ENCODE measurements at regions not wholly inside any gene's neighbourhood (a gene's known extent, or its start where the extent isn't known, plus 50 kb on each side); places are given as distances from the start of the nearest gene placed in this dataset.

- Mint-ChIP-seq H3K36me3 (ENCODE audit: low read depth) (peaks cover 4% of the 10 kb centered on the region), H3K27me3 (ENCODE audit: low read depth) (no peaks in the 10 kb centered on the region), H3K4me3 (no peak overlapping the region), H3K9me3 (peaks cover 21% of the 10 kb centered on the region), H3K27ac (peak overlapping the region; percentile 78), H3K4me1 (ENCODE audit: low read depth) (peaks cover 16% of the 10 kb centered on the region)
- DNase-seq: no peak
- CTCF ChIA-PET: interaction anchor here (0.6 kb wide), 3 partner anchors 53 to 726 kb away, joined by 3 read pairs; no protein-coding TSS in a partner anchor
- intact Hi-C loops (cut with micrococcal nuclease): loop anchor here (2.0 kb wide), 2 partner anchors 221 to 389 kb away; no protein-coding TSS in a partner anchor
These were observed 527.6 kb upstream of the ID2 start for GRCh38 chr2:8154270-8154669.

GRCh38 chr2:8154936-8155335 is 526.9 kb upstream of the ID2 start:
- peaks cover 16% of the 10 kb centered on the region for H3K4me1 Mint-ChIP-seq (ENCODE audit: low read depth)
- peak; percentile 68 for DNase-seq
- peak overlapping the region; percentile 78 for H3K27ac Mint-ChIP-seq
- intact Hi-C loops (cut with micrococcal nuclease): loop anchor here (1.0 to 2.0 kb wide), 11 partner anchors 64 to 588 kb away; no protein-coding TSS in a partner anchor
- CTCF ChIA-PET: interaction anchor here (0.5 to 0.6 kb wide), 3 partner anchors 52 to 254 kb away, joined by 3 read pairs; no protein-coding TSS in a partner anchor
- H3K4me3 Mint-ChIP-seq: no peak overlapping the region
- H3K9me3 Mint-ChIP-seq: peaks cover 21% of the 10 kb centered on the region
- H3K36me3 Mint-ChIP-seq (ENCODE audit: low read depth): peaks cover 4% of the 10 kb centered on the region
- H3K27me3 Mint-ChIP-seq (ENCODE audit: low read depth): no peaks in the 10 kb centered on the region

- peaks cover 4% of the 10 kb centered on the region for H3K36me3 Mint-ChIP-seq (ENCODE audit: low read depth)
- H3K27me3 Mint-ChIP-seq (ENCODE audit: low read depth): no peaks in the 10 kb centered on the region
- H3K9me3 Mint-ChIP-seq: peaks cover 21% of the 10 kb centered on the region
- no peak overlapping the region for H3K4me3 Mint-ChIP-seq
- no peak for DNase-seq
- H3K27ac Mint-ChIP-seq: no peak overlapping the region
- H3K4me1 Mint-ChIP-seq (ENCODE audit: low read depth): peaks cover 16% of the 10 kb centered on the region
- CTCF ChIA-PET: no interaction called here
- intact Hi-C loops (cut with micrococcal nuclease): no loop called here
These were observed 524.0 kb upstream of the ID2 start for GRCh38 chr2:8157621-8158430.

- DNase-seq: no peak
- no peak overlapping the region for H3K27ac Mint-ChIP-seq
- H3K4me3 Mint-ChIP-seq: no peak overlapping the region
- peaks cover 21% of the 10 kb centered on the region for H3K9me3 Mint-ChIP-seq
- peaks cover 16% of the 10 kb centered on the region for H3K4me1 Mint-ChIP-seq (ENCODE audit: low read depth)
- no peaks in the 10 kb centered on the region for H3K27me3 Mint-ChIP-seq (ENCODE audit: low read depth)
- H3K36me3 Mint-ChIP-seq (ENCODE audit: low read depth): peaks cover 4% of the 10 kb centered on the region
- CTCF ChIA-PET: no interaction called here
- intact Hi-C loops (cut with micrococcal nuclease): no loop called here
These were observed 523.1 kb upstream of the ID2 start for GRCh38 chr2:8158711-8159110.

GRCh38 chr2:8159211-8159965 is 522.5 kb upstream of the ID2 start:
- Mint-ChIP-seq H3K4me3 (no peak overlapping the region), H3K27me3 (ENCODE audit: low read depth) (no peaks in the 10 kb centered on the region), H3K27ac (no peak overlapping the region), H3K9me3 (peaks cover 19% of the 10 kb centered on the region), H3K4me1 (ENCODE audit: low read depth) (peaks cover 13% of the 10 kb centered on the region), H3K36me3 (ENCODE audit: low read depth) (peaks cover 3% of the 10 kb centered on the region)
- CTCF ChIA-PET: interaction anchor here (0.5 kb wide), 1 partner anchor 124 kb away, joined by 3 read pairs; no protein-coding TSS in a partner anchor
- no peak for DNase-seq
- intact Hi-C loops (cut with micrococcal nuclease): no loop called here

GRCh38 chr2:8159966-8160603 is 521.8 kb upstream of the ID2 start:
- Mint-ChIP-seq H3K36me3 (ENCODE audit: low read depth) (no peaks in the 10 kb centered on the region), H3K9me3 (peaks cover 13% of the 10 kb centered on the region), H3K4me1 (ENCODE audit: low read depth) (peaks cover 8% of the 10 kb centered on the region), H3K4me3 (no peak overlapping the region), H3K27ac (no peak overlapping the region), H3K27me3 (ENCODE audit: low read depth) (no peaks in the 10 kb centered on the region)
- intact Hi-C loops (cut with micrococcal nuclease): no loop called here
- no peak for DNase-seq
- CTCF ChIA-PET: no interaction called here

GRCh38 chr2:8160959-8161358 is 520.9 kb upstream of the ID2 start:
- CTCF ChIA-PET: no interaction called here
- Mint-ChIP-seq H3K4me3 (no peak overlapping the region), H3K36me3 (ENCODE audit: low read depth) (no peaks in the 10 kb centered on the region), H3K4me1 (ENCODE audit: low read depth) (no peaks in the 10 kb centered on the region), H3K27me3 (ENCODE audit: low read depth) (no peaks in the 10 kb centered on the region), H3K27ac (no peak overlapping the region), H3K9me3 (peaks cover 7% of the 10 kb centered on the region)
- no peak for DNase-seq
- intact Hi-C loops (cut with micrococcal nuclease): no loop called here

GRCh38 chr2:8162552-8162951 is 519.3 kb upstream of the ID2 start:
- Mint-ChIP-seq H3K36me3 (ENCODE audit: low read depth) (no peaks in the 10 kb centered on the region), H3K27me3 (ENCODE audit: low read depth) (no peaks in the 10 kb centered on the region), H3K27ac (no peak overlapping the region), H3K4me3 (no peak overlapping the region), H3K9me3 (peaks cover 3% of the 10 kb centered on the region), H3K4me1 (ENCODE audit: low read depth) (no peaks in the 10 kb centered on the region)
- CTCF ChIA-PET: no interaction called here
- intact Hi-C loops (cut with micrococcal nuclease): no loop called here
- no peak for DNase-seq

GRCh38 chr2:8165550-8165949 is 516.3 kb upstream of the ID2 start:
- Mint-ChIP-seq H3K9me3 (no peaks in the 10 kb centered on the region), H3K27ac (no peak overlapping the region), H3K27me3 (ENCODE audit: low read depth) (peaks cover 1% of the 10 kb centered on the region), H3K36me3 (ENCODE audit: low read depth) (no peaks in the 10 kb centered on the region), H3K4me1 (ENCODE audit: low read depth) (peaks cover 10% of the 10 kb centered on the region), H3K4me3 (no peak overlapping the region)
- DNase-seq: no peak
- CTCF ChIA-PET: no interaction called here
- intact Hi-C loops (cut with micrococcal nuclease): loop anchor here (5.0 kb wide), 1 partner anchor 137 kb away; no protein-coding TSS in a partner anchor

GRCh38 chr2:8168022-8168717 is 513.7 kb upstream of the ID2 start:
- Mint-ChIP-seq H3K4me3 (no peak overlapping the region), H3K36me3 (ENCODE audit: low read depth) (no peaks in the 10 kb centered on the region), H3K9me3 (no peaks in the 10 kb centered on the region), H3K27ac (no peak overlapping the region), H3K27me3 (ENCODE audit: low read depth) (peaks cover 1% of the 10 kb centered on the region), H3K4me1 (ENCODE audit: low read depth) (peaks cover 10% of the 10 kb centered on the region)
- no peak for DNase-seq
- CTCF ChIA-PET: no interaction called here
- intact Hi-C loops (cut with micrococcal nuclease): loop anchor here (5.0 kb wide), 1 partner anchor 134 kb away; no protein-coding TSS in a partner anchor

- H3K9me3 Mint-ChIP-seq: no peaks in the 10 kb centered on the region
These were observed 512.9 kb upstream of the ID2 start for GRCh38 chr2:8168876-8169424.

More at GRCh38 chr2:8168876-8169424, 512.9 kb upstream of the ID2 start:
- H3K36me3 Mint-ChIP-seq (ENCODE audit: low read depth): no peaks in the 10 kb centered on the region
- DNase-seq: no peak
- no peak overlapping the region for H3K27ac Mint-ChIP-seq
- CTCF ChIA-PET: no interaction called here
- intact Hi-C loops (cut with micrococcal nuclease): loop anchor here (5.0 kb wide), 1 partner anchor 133 kb away; no protein-coding TSS in a partner anchor
- no peak overlapping the region for H3K4me3 Mint-ChIP-seq
- peaks cover 1% of the 10 kb centered on the region for H3K27me3 Mint-ChIP-seq (ENCODE audit: low read depth)
- peaks cover 10% of the 10 kb centered on the region for H3K4me1 Mint-ChIP-seq (ENCODE audit: low read depth)

All from activated naive CD4-positive, alpha-beta T cell treated with anti-CD3 and anti-CD28 coated beads for 36 hours (primary cell).